ENCODE measurements at regions not wholly inside any gene's neighbourhood (a gene's known extent, or its start where the extent isn't known, plus 50 kb on each side); places are given as distances from the start of the nearest gene placed in this dataset.

- H3K27me3 ChIP-seq (ENCODE audit: low read length), result peaks cover 38% of the 10 kb centered on the region
- H3K36me3 ChIP-seq (ENCODE audit: low read depth, low read length), result no peaks in the 10 kb centered on the region
- intact Hi-C loops (cut with micrococcal nuclease), result no loop called here
- TF ChIP-seq EZH2 (IDR thresholded peaks at IDR 0.05; ENCODE audit: low read length, unreplicated experiment), result no peak
- TF ChIP-seq, protein P1, sequence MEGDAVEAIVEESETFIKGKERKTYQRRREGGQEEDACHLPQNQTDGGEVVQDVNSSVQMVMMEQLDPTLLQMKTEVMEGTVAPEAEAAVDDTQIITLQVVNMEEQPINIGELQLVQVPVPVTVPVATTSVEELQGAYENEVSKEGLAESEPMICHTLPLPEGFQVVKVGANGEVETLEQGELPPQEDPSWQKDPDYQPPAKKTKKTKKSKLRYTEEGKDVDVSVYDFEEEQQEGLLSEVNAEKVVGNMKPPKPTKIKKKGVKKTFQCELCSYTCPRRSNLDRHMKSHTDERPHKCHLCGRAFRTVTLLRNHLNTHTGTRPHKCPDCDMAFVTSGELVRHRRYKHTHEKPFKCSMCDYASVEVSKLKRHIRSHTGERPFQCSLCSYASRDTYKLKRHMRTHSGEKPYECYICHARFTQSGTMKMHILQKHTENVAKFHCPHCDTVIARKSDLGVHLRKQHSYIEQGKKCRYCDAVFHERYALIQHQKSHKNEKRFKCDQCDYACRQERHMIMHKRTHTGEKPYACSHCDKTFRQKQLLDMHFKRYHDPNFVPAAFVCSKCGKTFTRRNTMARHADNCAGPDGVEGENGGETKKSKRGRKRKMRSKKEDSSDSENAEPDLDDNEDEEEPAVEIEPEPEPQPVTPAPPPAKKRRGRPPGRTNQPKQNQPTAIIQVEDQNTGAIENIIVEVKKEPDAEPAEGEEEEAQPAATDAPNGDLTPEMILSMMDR (conservative IDR thresholded peaks at IDR 0.05; ENCODE audit: low read depth, low read length), result no peak
- TF ChIP-seq EZH2phosphoT487 (IDR thresholded peaks at IDR 0.05; ENCODE audit: borderline replicate concordance, low read length), result no peak
- CTCF ChIA-PET, result no interaction called here
- DNase-seq, result no peak
- POLR2A ChIA-PET (ENCODE audit: unreplicated experiment), result no interaction called here
- no peaks in the 10 kb centered on the region for H3K4me1 ChIP-seq (ENCODE audit: insufficient read depth, low read length)
- H3F3A ChIP-seq (ENCODE audit: low read length, unreplicated experiment), result no peaks in the 10 kb centered on the region
- H3K4me2 ChIP-seq (ENCODE audit: low read length), result no peak overlapping the region
- H3K9me3 ChIP-seq (ENCODE audit: low read length), result no peaks in the 10 kb centered on the region
- H3K27ac ChIP-seq (ENCODE audit: low read length), result no peak overlapping the region
- no peak overlapping the region for H2AFZ ChIP-seq (ENCODE audit: low read length)
- BruUV-seq (replicated peaks), result no TSS peak
- no peaks in the 10 kb centered on the region for H3K9me2 ChIP-seq (replicated peaks; ENCODE audit: low read length)
- no peak for ATAC-seq
- H3K9ac ChIP-seq (ENCODE audit: low read length), result no peak overlapping the region
- no peaks in the 10 kb centered on the region for H4K20me1 ChIP-seq (ENCODE audit: low read length)
- H3K79me2 ChIP-seq (ENCODE audit: low read length), result no peaks in the 10 kb centered on the region
- no peak overlapping the region for H3K4me3 ChIP-seq (ENCODE audit: low read length)
Observed at GRCh38 chr6:90719321-90720195, 132.7 kb upstream of the MAP3K7 start.

- Histone ChIP-seq H3K4me1 (ENCODE audit: insufficient read depth, low read length) (no peaks in the 10 kb centered on the region), H3K36me3 (ENCODE audit: low read depth, low read length) (no peaks in the 10 kb centered on the region), H3F3A (ENCODE audit: low read length, unreplicated experiment) (no peaks in the 10 kb centered on the region), H3K27ac (ENCODE audit: low read length) (no peak overlapping the region), H3K9me3 (ENCODE audit: low read length) (no peaks in the 10 kb centered on the region), H3K9me2 (replicated peaks; ENCODE audit: low read length) (no peaks in the 10 kb centered on the region), H2AFZ (ENCODE audit: low read length) (no peak overlapping the region), H4K20me1 (ENCODE audit: low read length) (no peaks in the 10 kb centered on the region), H3K4me3 (ENCODE audit: low read length) (no peak overlapping the region), H3K9ac (ENCODE audit: low read length) (no peak overlapping the region), H3K27me3 (ENCODE audit: low read length) (peaks cover 52% of the 10 kb centered on the region), H3K4me2 (ENCODE audit: low read length) (no peak overlapping the region), H3K79me2 (ENCODE audit: low read length) (no peaks in the 10 kb centered on the region)
- intact Hi-C loops (cut with micrococcal nuclease), result no loop called here
- ChIA-PET POLR2A (ENCODE audit: unreplicated experiment) (no interaction called here), CTCF (no interaction called here)
- TF ChIP-seq, protein P1 (conservative IDR thresholded peaks at IDR 0.05; ENCODE audit: low read depth, low read length), result no peak
- TF ChIP-seq EZH2 (IDR thresholded peaks at IDR 0.05; ENCODE audit: low read length, unreplicated experiment) (no peak), EZH2phosphoT487 (IDR thresholded peaks at IDR 0.05; ENCODE audit: borderline replicate concordance, low read length) (no peak)
- no peak for DNase-seq
- ATAC-seq, result no peak
- no TSS peak for BruUV-seq (replicated peaks)
Observed at GRCh38 chr6:90716376-90716775, 129.5 kb upstream of the MAP3K7 start.

GRCh38 chr6:90715093-90715655, 128.3 kb upstream of the MAP3K7 start:
- BruUV-seq (replicated peaks), result no TSS peak
- CTCF ChIA-PET, result no interaction called here
- no peak overlapping the region for H2AFZ ChIP-seq (ENCODE audit: low read length)
- no peak overlapping the region for H3K4me3 ChIP-seq (ENCODE audit: low read length)
- no peak overlapping the region for H3K27ac ChIP-seq (ENCODE audit: low read length)
- H3K9me2 ChIP-seq (replicated peaks; ENCODE audit: low read length), result no peaks in the 10 kb centered on the region
- no peak overlapping the region for H3K9ac ChIP-seq (ENCODE audit: low read length)
- H4K20me1 ChIP-seq (ENCODE audit: low read length), result no peaks in the 10 kb centered on the region
- H3K4me2 ChIP-seq (ENCODE audit: low read length), result no peak overlapping the region
- TF ChIP-seq EZH2 (IDR thresholded peaks at IDR 0.05; ENCODE audit: low read length, unreplicated experiment) (no peak), EZH2phosphoT487 (IDR thresholded peaks at IDR 0.05; ENCODE audit: borderline replicate concordance, low read length) (no peak)
- TF ChIP-seq, protein P1 (conservative IDR thresholded peaks at IDR 0.05; ENCODE audit: low read depth, low read length), result no peak
- ATAC-seq, result no peak
- no peaks in the 10 kb centered on the region for H3F3A ChIP-seq (ENCODE audit: low read length, unreplicated experiment)
- H3K9me3 ChIP-seq (ENCODE audit: low read length), result no peaks in the 10 kb centered on the region
- no peaks in the 10 kb centered on the region for H3K79me2 ChIP-seq (ENCODE audit: low read length)
- H3K36me3 ChIP-seq (ENCODE audit: low read depth, low read length), result no peaks in the 10 kb centered on the region
- H3K27me3 ChIP-seq (ENCODE audit: low read length), result peaks cover 60% of the 10 kb centered on the region
- no peaks in the 10 kb centered on the region for H3K4me1 ChIP-seq (ENCODE audit: insufficient read depth, low read length)
- intact Hi-C loops (cut with micrococcal nuclease), result no loop called here
- DNase-seq, result no peak
- POLR2A ChIA-PET (ENCODE audit: unreplicated experiment), result no interaction called here

All from PC-3 (cell line).